Smooth muscle cell (in vitro differentiated cells): ENCODE measurements at regions not wholly inside any gene's neighbourhood (a gene's known extent, or its start where the extent isn't known, plus 50 kb on each side); places are given as distances from the start of the nearest gene placed in this dataset.

Experiments
- DNase-seq: peaks from one replicate; lab custom pipeline; 2025; ENCODE audit not compliant: unreplicated experiment; lab: John Stamatoyannopoulos, UW
- H2AFZ ChIP-seq: fragments of 200-600 bp; sonication (generic); 2 replicates; pipeline ENCODE4 v1.6.0; 2016; ENCODE audit warnings: antibody characterized with exemption, low read depth, mild to moderate bottlenecking
- H3F3A ChIP-seq: fragments of 200-600 bp; sonication (generic); 2 replicates; pipeline ENCODE4 v1.6.0; 2017; ENCODE audit warnings: antibody characterized with exemption, low read depth
- H3K27ac ChIP-seq: fragments of 200-600 bp; sonication (generic); 2 replicates; pipeline ENCODE4 v1.5.1; 2016; ENCODE audit warnings: low read depth, mild to moderate bottlenecking
- H3K27me3 ChIP-seq: fragments of 200-600 bp; sonication (generic); 2 replicates; pipeline ENCODE4 v1.6.1; 2016; ENCODE audit warnings: low read depth, mild to moderate bottlenecking
- H3K36me3 ChIP-seq: fragments of 200-600 bp; sonication (generic); 2 replicates; pipeline ENCODE4 v1.5.1; 2016; ENCODE audit warnings: low read depth
- H3K4me1 ChIP-seq: fragments of 200-600 bp; sonication (generic); 2 replicates; pipeline ENCODE4 v1.5.1; 2016; ENCODE audit warnings: low read depth
- H3K4me2 ChIP-seq: fragments of 200-600 bp; sonication (generic); 2 replicates; pipeline ENCODE4 v1.6.0; 2016; ENCODE audit warnings: mild to moderate bottlenecking
- H3K4me3 ChIP-seq: fragments of 200-600 bp; sonication (generic); 2 replicates; pipeline ENCODE4 v1.5.1; 2016; ENCODE audit warnings: mild to moderate bottlenecking
- H3K79me2 ChIP-seq: fragments of 200-600 bp; sonication (generic); 2 replicates; pipeline ENCODE4 v1.6.0; 2016; ENCODE audit warnings: low read depth, mild to moderate bottlenecking
- H3K9ac ChIP-seq: fragments of 200-600 bp; sonication (generic); 2 replicates; pipeline ENCODE4 v1.6.0; 2016; ENCODE audit warnings: low read depth
- H3K9me3 ChIP-seq: fragments of 200-600 bp; sonication (generic); replicated peaks from 2 replicates; pipeline ENCODE4 v1.5.1; 2016; ENCODE audit warnings: low read depth
- H4K20me1 ChIP-seq: fragments of 200-600 bp; sonication (generic); 2 replicates; pipeline ENCODE4 v1.6.0; 2016; ENCODE audit warnings: low read depth
- CTCF ChIP-seq: fragments of 200-600 bp; sonication (generic); IDR thresholded peaks from 2 replicates; pipeline ENCODE4 v1.5.1; 2017; ENCODE audit warnings: borderline replicate concordance, mild to moderate bottlenecking, antibody characterized with exemption; ENCODE audit not compliant: insufficient read depth, poor library complexity, severe bottlenecking
- WGBS: methylation state at CpG from one replicate; pipeline ENCODE4 v1.1.7; 2016; ENCODE audit warnings: low lambda C conversion rate; 5-methylcytosine and 5-hydroxymethylcytosine counted together

DNA sequence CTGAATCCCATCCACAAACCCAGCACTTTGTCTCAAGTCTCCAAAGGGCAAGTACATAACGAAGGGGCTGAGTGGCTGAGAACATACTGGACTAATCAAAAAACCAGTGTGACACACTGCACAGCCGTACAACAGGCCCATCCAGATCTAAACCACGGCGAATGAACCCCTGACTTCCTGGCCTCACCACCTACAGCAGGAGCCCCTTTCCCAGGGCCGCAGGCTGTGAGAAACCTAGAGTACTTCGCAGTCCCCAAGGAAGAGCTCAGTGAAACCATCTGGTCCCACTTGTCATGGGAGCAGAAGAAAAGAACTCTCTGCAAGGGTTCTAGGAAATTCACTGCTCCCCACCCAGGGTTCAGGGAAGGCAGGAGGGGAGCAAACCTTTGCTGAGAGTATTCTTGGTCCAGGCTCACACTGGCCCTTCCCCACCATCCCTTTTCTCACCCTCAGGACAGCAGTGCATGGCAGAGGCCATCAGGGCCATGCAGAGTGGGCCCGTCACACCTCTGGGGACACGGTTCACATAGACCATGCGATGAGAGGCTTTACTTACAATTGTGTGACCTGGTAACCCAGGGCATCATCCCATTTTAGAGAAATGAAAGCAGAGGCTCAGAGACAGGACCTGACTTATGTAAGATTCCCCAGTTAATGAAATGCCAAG is 192.8 kb downstream of the BCL11B start:
- Histone ChIP-seq H3K9me3 (no peaks in the 10 kb centered on the region), H3K79me2 (no peaks in the 10 kb centered on the region), H2AFZ (no peak overlapping the region), H3K27ac (no peak overlapping the region), H3K27me3 (no peaks in the 10 kb centered on the region), H4K20me1 (no peaks in the 10 kb centered on the region), H3K4me3 (no peak overlapping the region), H3K4me2 (no peak overlapping the region), H3K36me3 (no peaks in the 10 kb centered on the region), H3F3A (no peaks in the 10 kb centered on the region), H3K4me1 (no peaks in the 10 kb centered on the region), H3K9ac (no peak overlapping the region)
- TF ChIP-seq CTCF: no peak
- WGBS: 96% methylated on average over 9 of the region's 9 CpGs
- DNase-seq: no peak

- WGBS: 93% methylated on average over 3 of the region's 3 CpGs
- H4K20me1 ChIP-seq: no peaks in the 10 kb centered on the region
- no peak overlapping the region for H3K9ac ChIP-seq
- no peak for DNase-seq
- no peak for TF ChIP-seq CTCF
- H3K79me2 ChIP-seq: no peaks in the 10 kb centered on the region
- no peaks in the 10 kb centered on the region for H3K9me3 ChIP-seq
- H3K27me3 ChIP-seq: no peaks in the 10 kb centered on the region
- no peak overlapping the region for H2AFZ ChIP-seq
- no peaks in the 10 kb centered on the region for H3F3A ChIP-seq
- H3K4me3 ChIP-seq: no peak overlapping the region
- H3K4me2 ChIP-seq: no peak overlapping the region
- no peaks in the 10 kb centered on the region for H3K36me3 ChIP-seq
- no peak overlapping the region for H3K27ac ChIP-seq
- H3K4me1 ChIP-seq: no peaks in the 10 kb centered on the region
Measured at GRCh38 chr14:99080306-99080705, 191.7 kb downstream of the BCL11B start.

GRCh38 chr14:99081156-99081765 is 190.7 kb downstream of the BCL11B start:
- no peaks in the 10 kb centered on the region for H3K27me3 ChIP-seq
- no peaks in the 10 kb centered on the region for H3F3A ChIP-seq
- no peak for DNase-seq
- H3K27ac ChIP-seq: no peak overlapping the region
- no peaks in the 10 kb centered on the region for H3K79me2 ChIP-seq
- H2AFZ ChIP-seq: no peak overlapping the region
- WGBS: 97% methylated on average over 9 of the region's 9 CpGs
- H3K36me3 ChIP-seq: no peaks in the 10 kb centered on the region
- no peak overlapping the region for H3K4me2 ChIP-seq
- no peak overlapping the region for H3K9ac ChIP-seq
- H4K20me1 ChIP-seq: no peaks in the 10 kb centered on the region
- no peak overlapping the region for H3K4me3 ChIP-seq
- TF ChIP-seq CTCF: no peak
- H3K9me3 ChIP-seq: no peaks in the 10 kb centered on the region
- no peaks in the 10 kb centered on the region for H3K4me1 ChIP-seq

DNA sequence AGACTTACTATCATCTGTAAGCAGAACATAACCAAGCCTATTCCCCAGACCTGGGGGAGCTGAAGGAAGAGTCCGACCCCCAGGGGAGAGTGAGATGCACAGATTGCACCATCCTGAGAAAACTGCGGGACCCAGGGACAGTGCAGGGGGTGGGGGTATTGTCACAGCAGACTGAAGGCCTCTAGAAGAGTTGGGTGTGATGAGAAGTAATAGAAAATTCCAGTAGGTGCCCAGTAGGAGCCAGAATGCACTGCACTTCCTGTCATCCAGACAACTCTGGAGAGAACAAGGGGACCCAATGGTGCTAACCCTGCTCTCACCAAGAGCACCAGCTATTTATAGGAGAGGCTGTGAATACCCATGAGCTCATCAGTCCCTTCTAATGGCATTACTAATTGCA is 190.1 kb downstream of the BCL11B start:
- no peak for DNase-seq
- no peak for TF ChIP-seq CTCF
- 93% methylated on average over 2 of the region's 2 CpGs for WGBS
- Histone ChIP-seq H3K4me3 (no peak overlapping the region), H4K20me1 (no peaks in the 10 kb centered on the region), H3K9me3 (no peaks in the 10 kb centered on the region), H3K27ac (no peak overlapping the region), H3K4me1 (no peaks in the 10 kb centered on the region), H3K27me3 (no peaks in the 10 kb centered on the region), H3K79me2 (no peaks in the 10 kb centered on the region), H3K36me3 (no peaks in the 10 kb centered on the region), H3K4me2 (no peak overlapping the region), H3K9ac (no peak overlapping the region), H3F3A (no peaks in the 10 kb centered on the region), H2AFZ (no peak overlapping the region)
